Thoracic aorta (tissue), 2 donors: ENCODE measurements at regions not wholly inside any gene's neighbourhood (a gene's known extent, or its start where the extent isn't known, plus 50 kb on each side); places are given as distances from the start of the nearest gene placed in this dataset.

Experiments used
- ATAC-seq: fragments of 150-250 bp; one replicate; pipeline ENCODE4 v1.8.0; 2017; ENCODE audit warnings: low read depth; ENCODE audit not compliant: insufficient number of reproducible peaks, low FRiP score
- DNase-seq: peaks from one replicate; pipeline ENCODE4 v3.0.0-alpha.2; 2020; ENCODE audit warnings: low spot score
- H3K27ac ChIP-seq, 2 donors: fragments of 200-600 bp; sonication (generic); 1 replicate in 1 of 2; 2 replicates in 1 of 2; pipeline ENCODE4 v1.5.1; 2016; ENCODE audit warnings: mild to moderate bottlenecking in 2 of 2, moderate library complexity in 2 of 2
- H3K27me3 ChIP-seq: fragments of 200-600 bp; sonication (generic); replicated peaks from 2 replicates; pipeline ENCODE4 v1.6.0; 2016; ENCODE audit warnings: mild to moderate bottlenecking; ENCODE audit not compliant: insufficient read depth
- H3K36me3 ChIP-seq: fragments of 200-600 bp; sonication (generic); one replicate; pipeline ENCODE4 v1.5.1; 2016
- H3K4me1 ChIP-seq, 2 donors: fragments of 200-600 bp; sonication (generic); 1 replicate in 1 of 2; 2 replicates in 1 of 2; pipeline versions ENCODE4 v1.5.1 to v1.6.0; 2016; ENCODE audit warnings: low read depth in 2 of 2, mild to moderate bottlenecking in 1 of 2; ENCODE audit not compliant: control insufficient read depth in 1 of 2
- H3K4me3 ChIP-seq: fragments of 200-600 bp; sonication (generic); 2 replicates; pipeline ENCODE4 v1.5.1; 2016; ENCODE audit warnings: mild to moderate bottlenecking
- H3K9me3 ChIP-seq: fragments of 200-600 bp; sonication (generic); 2 replicates; pipeline ENCODE4 v1.5.1; 2016
- CTCF ChIP-seq: fragments of 200-600 bp; sonication (generic); IDR thresholded peaks from one replicate; pipeline ENCODE4 v1.5.1; 2019; ENCODE audit warnings: antibody characterized with exemption

GRCh38 chr11:79634905-79635304, 194.1 kb upstream of the TENM4 start:
- DNase-seq (no peak), ATAC-seq (no peak)
- TF ChIP-seq CTCF = no peak
- H3K4me3 ChIP-seq = no peak overlapping the region
- no peaks in the 10 kb centered on the region for H3K9me3 ChIP-seq
- no peak overlapping the region for H3K27ac ChIP-seq
- H3K27me3 ChIP-seq = no peaks in the 10 kb centered on the region
- no peaks in the 10 kb centered on the region for H3K4me1 ChIP-seq
- no peaks in the 10 kb centered on the region for H3K36me3 ChIP-seq

GRCh38 chr11:79627281-79627680, 186.5 kb upstream of the TENM4 start:
- ATAC-seq = no peak
- Histone ChIP-seq H3K27me3 (no peaks in the 10 kb centered on the region), H3K9me3 (peaks cover 7% of the 10 kb centered on the region), H3K36me3 (no peaks in the 10 kb centered on the region), H3K4me3 (no peak overlapping the region), H3K4me1 (no peaks in the 10 kb centered on the region), H3K27ac (no peak overlapping the region)
- DNase-seq = no peak
- TF ChIP-seq CTCF = no peak

GRCh38 chr11:79626135-79627075, 185.6 kb upstream of the TENM4 start:
- ATAC-seq (no peak), DNase-seq (no peak)
- Histone ChIP-seq H3K9me3 (peaks cover 7% of the 10 kb centered on the region), H3K27ac (no peak overlapping the region), H3K27me3 (no peaks in the 10 kb centered on the region), H3K4me1 (no peaks in the 10 kb centered on the region), H3K4me3 (no peak overlapping the region), H3K36me3 (no peaks in the 10 kb centered on the region)
- no peak for TF ChIP-seq CTCF

GRCh38 chr11:79623375-79623774, 182.5 kb upstream of the TENM4 start:
- no peak for TF ChIP-seq CTCF
- no peak for ATAC-seq
- Histone ChIP-seq H3K27me3 (no peaks in the 10 kb centered on the region), H3K4me3 (no peak overlapping the region), H3K36me3 (no peaks in the 10 kb centered on the region), H3K9me3 (peaks cover 2% of the 10 kb centered on the region), H3K4me1 (no peaks in the 10 kb centered on the region), H3K27ac (no peak overlapping the region)
- DNase-seq = no peak

GRCh38 chr11:79617561-79617960, 176.7 kb upstream of the TENM4 start:
- no peaks in the 10 kb centered on the region for H3K27me3 ChIP-seq
- no peak for TF ChIP-seq CTCF
- ATAC-seq (no peak), DNase-seq (no peak)
- H3K9me3 ChIP-seq = no peaks in the 10 kb centered on the region
- H3K4me3 ChIP-seq = no peak overlapping the region
- H3K27ac ChIP-seq = no peak overlapping the region
- H3K36me3 ChIP-seq = no peaks in the 10 kb centered on the region
- no peaks in the 10 kb centered on the region for H3K4me1 ChIP-seq
